B cell (primary cell): ENCODE measurements at regions not wholly inside any gene's neighbourhood (a gene's known extent, or its start where the extent isn't known, plus 50 kb on each side); places are given as distances from the start of the nearest gene placed in this dataset.

ENCODE experiments used
- ATAC-seq: fragments of 200-7000 bp; cut with Tn5 transposase; one replicate; pipeline ENCODE4 v1.10.0; 2021; ENCODE audit warnings: low read depth, mild to moderate bottlenecking, moderate number of reproducible peaks, moderate library complexity
- CTCF ChIA-PET: fragments of 350-600 bp; sonication (Branson Sonifier 250); formaldehyde crosslinking; loops from one replicate; lab custom pipeline; 2021; ENCODE audit warnings: antibody characterized with exemption, inconsistent platforms; lab: Charles Lee
- POLR2A ChIA-PET: fragments of 350-600 bp; sonication (Branson Sonifier 250); formaldehyde crosslinking; loops from one replicate; lab custom pipeline; 2021; ENCODE audit warnings: antibody characterized with exemption; lab: Charles Lee
- DNase-seq: peaks from one replicate; pipeline ENCODE4 v3.0.0; 2013
- H2AFZ ChIP-seq: 2 replicates; pipeline ENCODE4 v1.6.1; 2012; ENCODE audit warnings: mild to moderate bottlenecking, low read depth, low read length; ENCODE audit not compliant: insufficient read depth, poor library complexity, severe bottlenecking
- H3K27ac ChIP-seq, 2 donors: 1 replicate in 1 of 2; 2 replicates in 1 of 2; pipeline ENCODE4 v1.5.1; 2012 to 2013; ENCODE audit warnings: low read length in 2 of 2, mild to moderate bottlenecking in 2 of 2, moderate library complexity in 1 of 2
- H3K27me3 ChIP-seq, 4 experiments: fragments of 200-600 bp in 1 of 4; sonication (generic) in 1 of 4; replicated peaks in 1 of 4; 1 replicate in 2 of 4; 2 replicates in 2 of 4; pipeline versions ENCODE4 v1.6.1 to v1.7.0; 2013 to 2016; ENCODE audit warnings: low read length in 3 of 4, mild to moderate bottlenecking in 2 of 4, mixed read lengths in 1 of 4, moderate library complexity in 1 of 4; ENCODE audit not compliant: insufficient read depth in 4 of 4, control insufficient read depth in 3 of 4; ENCODE audit errors: control extremely low read depth in 1 of 4
- H3K36me3 ChIP-seq, 2 experiments: replicated peaks in 1 of 2; 1 replicate in 1 of 2; 2 replicates in 1 of 2; pipeline versions ENCODE4 v1.6.1 to v1.7.1; 2013; ENCODE audit warnings: low read length in 1 of 2; ENCODE audit not compliant: insufficient read depth in 2 of 2, control insufficient read depth in 1 of 2; ENCODE audit errors: control extremely low read depth in 1 of 2, extremely low read depth in 1 of 2
- H3K4me1 ChIP-seq, 2 donors: fragments of 200-600 bp in 1 of 2; sonication (generic) in 1 of 2; 1 replicate in 1 of 2; 2 replicates in 1 of 2; pipeline versions ENCODE4 v1.5.1 to v1.6.1; 2013 to 2017; ENCODE audit warnings: low read length in 2 of 2; ENCODE audit not compliant: control insufficient read depth in 2 of 2, insufficient read depth in 2 of 2
- H3K4me2 ChIP-seq: replicated peaks from 2 replicates; pipeline ENCODE3; 2012; ENCODE audit warnings: mild to moderate bottlenecking, low read depth, low read length; ENCODE audit not compliant: poor library complexity, severe bottlenecking
- H3K4me3 ChIP-seq, 5 experiments: fragments of 200-600 bp in 1 of 5; sonication (generic) in 1 of 5; 1 replicate in 3 of 5; 2 replicates in 2 of 5; pipeline versions ENCODE4 v1.5.1 to v1.7.0; 2011 to 2016; ENCODE audit warnings: low read length in 4 of 5, mild to moderate bottlenecking in 4 of 5, low read depth in 2 of 5, control low read depth in 1 of 5, moderate library complexity in 1 of 5; ENCODE audit not compliant: insufficient read depth in 1 of 5; ENCODE audit errors: control extremely low read depth in 1 of 5, extremely low read depth in 1 of 5
- H3K79me2 ChIP-seq: fragments of 200-600 bp; sonication (generic); one replicate; pipeline ENCODE4 v1.6.0; 2016; ENCODE audit warnings: low read length; ENCODE audit not compliant: control insufficient read depth, insufficient read depth
- H3K9ac ChIP-seq: fragments of 200-600 bp; sonication (generic); 2 replicates; pipeline ENCODE4 v1.6.1; 2017; ENCODE audit warnings: mild to moderate bottlenecking, low read length, moderate library complexity
- H3K9me3 ChIP-seq, 3 donors: one replicate each; pipeline versions ENCODE4 v1.6.1 to v1.7.1; 2013; ENCODE audit warnings: low read length in 2 of 3; ENCODE audit not compliant: control insufficient read depth in 2 of 3, insufficient read depth in 1 of 3; ENCODE audit errors: control extremely low read depth in 1 of 3
- H4K20me1 ChIP-seq: 2 replicates; pipeline ENCODE4 v1.6.0; 2012; ENCODE audit warnings: mild to moderate bottlenecking, low read length; ENCODE audit not compliant: insufficient read depth, control insufficient read depth, poor library complexity, severe bottlenecking
- H3K27ac Mint-ChIP-seq: one replicate; pipeline ENCODE4 v1.8.0; 2021; ENCODE audit warnings: mixed read lengths
- H3K27me3 Mint-ChIP-seq: one replicate; pipeline ENCODE4 v1.8.0; 2021; ENCODE audit warnings: mixed read lengths
- H3K4me1 Mint-ChIP-seq: one replicate; pipeline ENCODE4 v1.8.0; 2021; ENCODE audit warnings: mixed read lengths
- H3K4me3 Mint-ChIP-seq: one replicate; pipeline ENCODE4 v1.8.0; 2021; ENCODE audit warnings: mixed read lengths
- H3K9me3 Mint-ChIP-seq: one replicate; pipeline ENCODE4 v1.8.0; 2022; ENCODE audit warnings: mixed read lengths; ENCODE audit not compliant: insufficient read depth
- EZH2 ChIP-seq: IDR thresholded peaks from 2 replicates; pipeline ENCODE4 v1.6.1; 2012; ENCODE audit warnings: borderline replicate concordance, low read depth, mild to moderate bottlenecking, moderate library complexity, low read length; ENCODE audit not compliant: insufficient read depth, poor library complexity, severe bottlenecking
- WGBS: methylation state at CpG from one replicate; pipeline ENCODE4 v1.1.5; 2013; ENCODE audit warnings: missing lambda C conversion rate; ENCODE audit not compliant: insufficient coverage; 5-methylcytosine and 5-hydroxymethylcytosine counted together
- intact Hi-C: fragments of 100-400 bp; cut with micrococcal nuclease; formaldehyde crosslinking; loops from one replicate; pipeline ENCODE4 v1.10.0; 2022
- TF ChIP-seq, protein P1 (sequence below): fragments of 200-600 bp; IDR thresholded peaks from one replicate; pipeline ENCODE4 v1.8.0; 2022; ENCODE audit warnings: antibody characterized with exemption, mild to moderate bottlenecking

DNA sequence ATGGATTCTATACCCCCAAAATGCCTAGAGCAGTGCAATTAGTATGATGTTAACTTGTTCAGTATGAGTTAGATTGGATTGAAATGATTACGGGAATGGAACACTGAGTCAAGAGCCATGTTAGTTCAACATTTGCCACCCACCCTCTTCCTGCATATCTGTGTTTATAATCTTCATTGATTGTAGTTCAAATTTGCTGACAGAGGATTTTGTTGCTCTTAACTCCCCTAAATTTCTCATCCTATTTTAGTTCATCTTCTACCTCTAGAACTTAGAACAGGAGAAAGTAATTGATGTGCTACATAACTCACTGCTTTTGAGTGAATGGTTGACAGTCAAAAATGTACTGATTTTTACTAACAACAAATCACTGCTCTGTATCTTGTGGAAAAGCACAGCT, 673.5 kb upstream of the NRXN1 start:
- no peaks in the 10 kb centered on the region for H3K27me3 Mint-ChIP-seq
- no CpG with 5 or more reads among the region's 1 CpG for WGBS
- no peak for ATAC-seq

DNA sequence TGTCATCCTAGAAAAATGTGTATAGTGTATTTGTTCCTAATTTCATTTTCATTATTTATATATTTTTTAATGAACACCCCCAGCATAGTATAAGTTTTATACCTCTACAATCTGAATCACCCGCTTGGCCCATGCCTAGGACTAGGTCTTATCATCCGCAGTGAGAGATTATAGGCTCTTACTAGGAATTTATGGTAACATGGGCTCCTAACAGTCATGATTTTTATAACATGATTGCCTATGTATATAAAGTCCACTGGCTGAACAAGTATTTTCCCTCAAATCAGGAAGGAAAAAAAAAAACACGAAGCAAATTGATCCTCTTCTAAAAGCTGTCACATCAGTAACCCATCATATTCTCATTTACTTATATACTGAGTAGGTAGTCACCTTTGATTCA, 666.1 kb upstream of the NRXN1 start:
- Histone ChIP-seq H3K27me3 (no peaks in the 10 kb centered on the region), H3K4me1 (no peaks in the 10 kb centered on the region), H3K9ac (no peak overlapping the region), H2AFZ (no peak overlapping the region), H3K4me3 (no peak overlapping the region), H3K36me3 (no peaks in the 10 kb centered on the region), H3K27ac (no peak overlapping the region), H4K20me1 (no peaks in the 10 kb centered on the region), H3K4me2 (no peak overlapping the region), H3K9me3 (no peaks in the 10 kb centered on the region), H3K79me2 (no peaks in the 10 kb centered on the region)
- CTCF ChIA-PET: no interaction called here
- no peak overlapping the region for H3K4me3 Mint-ChIP-seq
- peaks cover 3% of the 10 kb centered on the region for H3K9me3 Mint-ChIP-seq
- POLR2A ChIA-PET: no interaction called here
- no peak for ATAC-seq
- no peaks in the 10 kb centered on the region for H3K4me1 Mint-ChIP-seq
- WGBS: no CpG with 5 or more reads among the region's 3 CpGs
- no peak for TF ChIP-seq EZH2
- TF ChIP-seq, protein P1, sequence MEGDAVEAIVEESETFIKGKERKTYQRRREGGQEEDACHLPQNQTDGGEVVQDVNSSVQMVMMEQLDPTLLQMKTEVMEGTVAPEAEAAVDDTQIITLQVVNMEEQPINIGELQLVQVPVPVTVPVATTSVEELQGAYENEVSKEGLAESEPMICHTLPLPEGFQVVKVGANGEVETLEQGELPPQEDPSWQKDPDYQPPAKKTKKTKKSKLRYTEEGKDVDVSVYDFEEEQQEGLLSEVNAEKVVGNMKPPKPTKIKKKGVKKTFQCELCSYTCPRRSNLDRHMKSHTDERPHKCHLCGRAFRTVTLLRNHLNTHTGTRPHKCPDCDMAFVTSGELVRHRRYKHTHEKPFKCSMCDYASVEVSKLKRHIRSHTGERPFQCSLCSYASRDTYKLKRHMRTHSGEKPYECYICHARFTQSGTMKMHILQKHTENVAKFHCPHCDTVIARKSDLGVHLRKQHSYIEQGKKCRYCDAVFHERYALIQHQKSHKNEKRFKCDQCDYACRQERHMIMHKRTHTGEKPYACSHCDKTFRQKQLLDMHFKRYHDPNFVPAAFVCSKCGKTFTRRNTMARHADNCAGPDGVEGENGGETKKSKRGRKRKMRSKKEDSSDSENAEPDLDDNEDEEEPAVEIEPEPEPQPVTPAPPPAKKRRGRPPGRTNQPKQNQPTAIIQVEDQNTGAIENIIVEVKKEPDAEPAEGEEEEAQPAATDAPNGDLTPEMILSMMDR: no peak
- DNase-seq: no peak
- intact Hi-C loops: no loop called here
- H3K27ac Mint-ChIP-seq: no peak overlapping the region
- no peaks in the 10 kb centered on the region for H3K27me3 Mint-ChIP-seq

More for the DNA sequence above, 673.5 kb upstream of the NRXN1 start:
- no peak for TF ChIP-seq EZH2
- TF ChIP-seq, protein P1: no peak
- H2AFZ ChIP-seq: no peak overlapping the region
- H3K4me3 Mint-ChIP-seq: no peak overlapping the region
- ChIA-PET POLR2A (no interaction called here), CTCF (no interaction called here)
- H3K4me2 ChIP-seq: no peak overlapping the region
- no peak overlapping the region for H3K9ac ChIP-seq
- H3K4me1 Mint-ChIP-seq: no peaks in the 10 kb centered on the region
- DNase-seq: no peak
- H3K36me3 ChIP-seq: no peaks in the 10 kb centered on the region
- H3K79me2 ChIP-seq: no peaks in the 10 kb centered on the region
- intact Hi-C loops: no loop called here
- no peak overlapping the region for H3K4me3 ChIP-seq
- H3K9me3 ChIP-seq: no peaks in the 10 kb centered on the region
- no peaks in the 10 kb centered on the region for H3K9me3 Mint-ChIP-seq
- no peak overlapping the region for H3K27ac Mint-ChIP-seq
- no peaks in the 10 kb centered on the region for H4K20me1 ChIP-seq
- H3K4me1 ChIP-seq: no peaks in the 10 kb centered on the region
- H3K27ac ChIP-seq: no peak overlapping the region
- no peaks in the 10 kb centered on the region for H3K27me3 ChIP-seq
